Karpas-422 (cell line): ENCODE measurements at regions not wholly inside any gene's neighbourhood (a gene's known extent, or its start where the extent isn't known, plus 50 kb on each side); places are given as distances from the start of the nearest gene placed in this dataset.

ENCODE experiments used
- DNase-seq: peaks from one replicate; pipeline ENCODE4 v3.0.0-alpha.2; 2015
- H2AFZ ChIP-seq: fragments of 200-600 bp; sonication (generic); 2 replicates; pipeline ENCODE4 v1.6.1; 2014; ENCODE audit warnings: antibody characterized with exemption, low read length, mixed read lengths
- H3K27ac ChIP-seq: fragments of 200-600 bp; sonication (generic); 2 replicates; pipeline ENCODE4 v1.5.1; 2014; ENCODE audit warnings: mild to moderate bottlenecking, low read length, moderate library complexity
- H3K27me3 ChIP-seq: fragments of 200-600 bp; sonication (generic); 2 replicates; pipeline ENCODE4 v1.6.1; 2014; ENCODE audit warnings: low read length, mixed read lengths
- H3K36me3 ChIP-seq: fragments of 200-600 bp; sonication (generic); 2 replicates; pipeline ENCODE4 v1.6.1; 2014; ENCODE audit warnings: low read length, mixed read lengths; ENCODE audit not compliant: insufficient read depth
- H3K4me1 ChIP-seq: fragments of 200-600 bp; sonication (generic); 2 replicates; pipeline ENCODE4 v1.6.1; 2014; ENCODE audit warnings: mild to moderate bottlenecking, low read length, mixed read lengths
- H3K4me2 ChIP-seq: fragments of 200-600 bp; sonication (generic); 2 replicates; pipeline ENCODE4 v1.6.1; 2014; ENCODE audit warnings: low read length, low read depth, mild to moderate bottlenecking; ENCODE audit not compliant: poor library complexity, severe bottlenecking
- H3K4me3 ChIP-seq: fragments of 200-600 bp; sonication (generic); 2 replicates; pipeline ENCODE4 v1.5.1; 2014; ENCODE audit warnings: mild to moderate bottlenecking, antibody characterized with exemption, low read length, mixed read lengths
- H3K79me2 ChIP-seq: fragments of 200-600 bp; sonication (generic); 2 replicates; pipeline ENCODE4 v1.6.1; 2014; ENCODE audit warnings: mild to moderate bottlenecking, low read length, mixed read lengths
- H3K9ac ChIP-seq: fragments of 200-600 bp; sonication (generic); 2 replicates; pipeline ENCODE4 v1.6.0; 2014; ENCODE audit warnings: low read length
- H3K9me2 ChIP-seq: fragments of 200-600 bp; sonication (generic), shearing (Covaris generic); replicated peaks from 2 replicates; pipeline ENCODE4 v1.6.0; 2014; ENCODE audit warnings: mild to moderate bottlenecking, low read length, moderate library complexity; ENCODE audit not compliant: insufficient read depth
- H3K9me3 ChIP-seq: fragments of 300-700, 200-600 bp; sonication (generic); 2 replicates; pipeline ENCODE4 v1.6.1; 2014; ENCODE audit warnings: low read length, mixed read lengths
- H4K20me1 ChIP-seq: fragments of 200-600 bp; sonication (generic); 2 replicates; pipeline ENCODE4 v1.6.1; 2014; ENCODE audit warnings: mild to moderate bottlenecking, antibody characterized with exemption, low read length, low read depth; ENCODE audit not compliant: insufficient read depth

DNA sequence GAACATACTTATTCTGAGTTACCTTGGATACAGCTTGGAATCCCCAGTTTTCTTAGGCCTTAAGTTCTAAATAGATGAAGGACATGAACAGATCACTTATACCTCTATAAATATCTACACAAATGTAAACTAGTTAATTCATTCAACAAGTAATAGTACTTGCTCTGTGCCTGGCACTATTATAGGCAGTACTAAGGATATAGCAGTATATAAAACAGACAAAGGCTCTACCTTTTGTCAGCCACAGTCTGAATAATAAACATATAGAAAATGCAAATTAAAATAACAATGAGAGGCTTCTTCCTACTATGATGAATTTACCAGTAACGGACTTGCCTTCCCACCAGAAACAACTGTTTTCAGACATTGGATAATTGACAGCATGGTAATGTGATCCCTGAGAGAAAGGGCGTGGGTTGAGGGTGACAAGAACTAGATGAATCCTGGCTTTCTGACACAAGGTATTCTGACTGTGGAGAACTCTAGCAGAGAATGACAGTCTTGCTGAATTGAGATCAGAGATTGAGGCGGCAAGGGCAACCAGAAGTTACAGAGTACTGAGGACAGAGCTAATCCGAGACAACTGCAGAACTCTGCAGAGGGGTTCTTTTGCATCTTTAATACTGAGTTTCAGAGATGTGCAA is 170.5 kb downstream of the TANC2 start:
- no peaks in the 10 kb centered on the region for H3K9me2 ChIP-seq
- H3K27me3 ChIP-seq: no peaks in the 10 kb centered on the region
- 0 out of 2 replicates have a peak, but pooled peaks cover 11% of the 10 kb centered on the region for H4K20me1 ChIP-seq
- no peak overlapping the region for H3K4me3 ChIP-seq
- H3K9me3 ChIP-seq: no peaks in the 10 kb centered on the region
- no peaks in the 10 kb centered on the region for H3K79me2 ChIP-seq
- no peak overlapping the region for H3K9ac ChIP-seq
- no peak overlapping the region for H3K27ac ChIP-seq
- peaks cover 4% of the 10 kb centered on the region; the same call in 1 of the 2 replicates for H3K4me1 ChIP-seq
- no peak overlapping the region for H3K4me2 ChIP-seq
- DNase-seq: no peak
- H2AFZ ChIP-seq: no peak overlapping the region
- no peaks in the 10 kb centered on the region for H3K36me3 ChIP-seq

DNA sequence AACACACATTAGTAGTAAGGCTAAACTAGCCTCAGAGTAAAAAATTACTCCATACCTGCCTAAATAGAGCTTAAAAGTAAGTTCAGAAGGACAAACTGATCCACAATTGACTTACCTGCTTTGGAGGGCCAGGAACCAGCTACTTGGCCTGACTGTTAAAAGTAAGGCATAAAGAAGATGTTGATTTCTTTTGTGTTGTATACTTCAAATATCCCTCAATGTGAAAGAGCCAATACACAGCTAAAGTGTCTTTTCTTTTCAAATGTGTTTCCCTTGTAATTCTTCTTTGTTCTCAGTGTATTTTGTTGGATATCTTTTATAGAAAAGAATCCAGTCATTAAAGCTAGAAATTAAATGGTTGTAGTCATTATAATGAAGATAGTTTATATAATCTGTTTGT is 171.1 kb downstream of the TANC2 start:
- no peaks in the 10 kb centered on the region for H3K9me2 ChIP-seq
- H3K4me2 ChIP-seq: no peak overlapping the region
- no peak overlapping the region for H3K9ac ChIP-seq
- 0 out of 2 replicates have a peak, but pooled peaks cover 11% of the 10 kb centered on the region for H4K20me1 ChIP-seq
- no peak overlapping the region for H3K27ac ChIP-seq
- DNase-seq: no peak
- H3K36me3 ChIP-seq: no peaks in the 10 kb centered on the region
- H3K27me3 ChIP-seq: no peaks in the 10 kb centered on the region
- H3K4me3 ChIP-seq: no peak overlapping the region
- no peaks in the 10 kb centered on the region for H3K9me3 ChIP-seq
- H3K4me1 ChIP-seq: peaks cover 4% of the 10 kb centered on the region; the same call in 1 of the 2 replicates
- H2AFZ ChIP-seq: no peak overlapping the region
- no peaks in the 10 kb centered on the region for H3K79me2 ChIP-seq

DNA sequence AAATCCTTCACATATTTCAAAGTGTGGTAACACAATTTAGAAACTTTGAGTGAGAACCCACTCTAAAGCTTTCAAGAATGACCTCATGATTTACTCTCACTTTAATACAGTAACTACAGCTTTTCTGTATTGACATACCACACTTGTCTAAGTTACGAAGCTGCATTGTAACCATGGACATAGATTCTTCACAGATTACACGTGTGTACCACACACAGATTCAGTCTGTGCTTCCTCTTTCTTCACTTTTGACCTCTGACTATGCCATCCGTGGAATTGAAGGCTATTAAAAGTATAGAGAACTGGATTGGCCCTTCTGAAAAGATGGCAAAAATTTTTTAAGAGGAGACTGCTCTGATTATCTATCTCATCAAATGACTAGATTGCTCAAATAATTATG is 172.7 kb downstream of the TANC2 start:
- Histone ChIP-seq H3K9me2 (no peaks in the 10 kb centered on the region), H3K9me3 (no peaks in the 10 kb centered on the region), H3K36me3 (no peaks in the 10 kb centered on the region), H3K9ac (no peak overlapping the region), H4K20me1 (0 out of 2 replicates have a peak, but pooled peaks cover 10% of the 10 kb centered on the region), H3K27me3 (no peaks in the 10 kb centered on the region; the same call in 1 of the 2 replicates), H3K4me3 (no peak overlapping the region), H3K4me2 (no peak overlapping the region), H2AFZ (no peak overlapping the region), H3K79me2 (no peaks in the 10 kb centered on the region), H3K27ac (no peak overlapping the region), H3K4me1 (peaks cover 4% of the 10 kb centered on the region; the same call in 1 of the 2 replicates)
- no peak for DNase-seq

DNA sequence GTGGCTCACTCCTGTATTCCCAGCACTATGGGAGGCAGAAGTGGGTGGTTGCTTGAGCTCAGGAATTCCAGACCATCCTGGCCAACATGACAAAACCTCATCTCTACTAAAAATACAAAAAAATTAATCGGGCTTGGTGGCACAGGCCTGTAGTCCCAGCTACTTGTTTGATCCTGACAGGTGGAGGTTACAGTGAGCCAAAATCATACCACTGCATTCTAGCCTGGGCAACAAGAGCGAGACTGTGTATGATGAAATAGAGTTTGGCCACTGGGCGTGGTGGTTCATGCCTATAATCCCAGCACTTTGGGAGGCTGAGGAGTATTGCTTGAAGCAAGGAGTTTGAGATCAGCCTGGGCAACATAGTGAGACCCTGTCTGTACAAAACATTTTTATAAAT is 173.3 kb downstream of the TANC2 start:
- no peak for DNase-seq
- Histone ChIP-seq H3K9ac (no peak overlapping the region), H3K4me1 (peaks cover 4% of the 10 kb centered on the region; the same call in 1 of the 2 replicates), H3K4me2 (no peak overlapping the region), H3K9me2 (no peaks in the 10 kb centered on the region), H3K79me2 (no peaks in the 10 kb centered on the region), H4K20me1 (0 out of 2 replicates have a peak, but pooled peaks cover 4% of the 10 kb centered on the region), H3K9me3 (no peaks in the 10 kb centered on the region), H3K4me3 (no peak overlapping the region), H3K27ac (no peak overlapping the region), H3K36me3 (no peaks in the 10 kb centered on the region), H2AFZ (no peak overlapping the region), H3K27me3 (no peaks in the 10 kb centered on the region; the same call in 1 of the 2 replicates)

DNA sequence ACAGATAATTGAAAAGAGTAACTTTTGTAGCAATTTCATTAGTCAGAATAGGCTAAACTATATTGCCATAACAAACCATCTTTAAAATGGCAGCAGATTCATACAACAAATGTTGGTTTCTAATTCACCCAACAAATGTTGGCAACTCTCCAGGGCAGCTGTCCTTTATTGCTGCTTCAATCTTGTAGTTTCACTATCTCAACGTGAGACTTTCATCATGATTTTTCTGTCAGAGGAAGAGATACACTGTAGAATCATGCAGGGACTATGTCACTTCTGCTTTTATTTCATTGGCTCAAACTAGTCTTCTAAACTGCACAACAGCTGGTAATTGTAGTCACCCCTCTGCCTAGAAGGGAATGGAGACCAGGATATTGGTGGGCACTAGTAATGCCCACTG is 174.2 kb downstream of the TANC2 start:
- H3K9me2 ChIP-seq: no peaks in the 10 kb centered on the region
- H3K4me1 ChIP-seq: peaks cover 4% of the 10 kb centered on the region; the same call in 1 of the 2 replicates
- H3K9me3 ChIP-seq: no peaks in the 10 kb centered on the region
- no peaks in the 10 kb centered on the region for H3K36me3 ChIP-seq
- H3K4me2 ChIP-seq: no peak overlapping the region
- H3K4me3 ChIP-seq: no peak overlapping the region
- H3K9ac ChIP-seq: no peak overlapping the region
- no peak overlapping the region for H2AFZ ChIP-seq
- 0 out of 2 replicates have a peak, but pooled peaks cover 4% of the 10 kb centered on the region for H4K20me1 ChIP-seq
- no peak overlapping the region for H3K27ac ChIP-seq
- H3K79me2 ChIP-seq: no peaks in the 10 kb centered on the region
- no peak for DNase-seq
- no peaks in the 10 kb centered on the region; the same call in 1 of the 2 replicates for H3K27me3 ChIP-seq

DNA sequence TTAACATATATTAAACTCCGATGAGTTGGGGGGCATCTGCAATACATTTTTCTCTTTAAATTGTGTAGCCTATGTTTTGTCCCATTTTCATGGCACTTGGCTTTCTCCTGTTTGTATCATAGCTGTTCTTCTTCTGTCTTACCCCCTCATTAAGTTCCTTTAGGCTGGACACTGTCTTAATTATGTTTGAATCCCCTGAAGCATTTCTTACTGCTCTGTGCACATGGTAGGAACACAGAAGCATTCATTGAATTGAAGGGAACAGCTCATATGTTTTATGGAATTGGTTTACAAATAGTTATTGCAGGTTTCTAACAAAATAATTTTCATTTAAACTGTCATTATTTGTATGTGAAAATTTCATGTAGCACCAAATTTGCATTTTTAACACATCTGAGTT is 176.8 kb downstream of the TANC2 start:
- H3K4me2 ChIP-seq: no peak overlapping the region
- H3K9ac ChIP-seq: no peak overlapping the region
- H3K36me3 ChIP-seq: no peaks in the 10 kb centered on the region
- no peaks in the 10 kb centered on the region for H4K20me1 ChIP-seq
- no peak for DNase-seq
- H3K4me3 ChIP-seq: no peak overlapping the region
- no peaks in the 10 kb centered on the region for H3K79me2 ChIP-seq
- H3K27ac ChIP-seq: no peak overlapping the region
- no peaks in the 10 kb centered on the region for H3K9me2 ChIP-seq
- no peak overlapping the region for H2AFZ ChIP-seq
- H3K27me3 ChIP-seq: no peaks in the 10 kb centered on the region; the same call in 1 of the 2 replicates
- H3K4me1 ChIP-seq: peaks cover 4% of the 10 kb centered on the region; the same call in 1 of the 2 replicates
- H3K9me3 ChIP-seq: no peaks in the 10 kb centered on the region

DNA sequence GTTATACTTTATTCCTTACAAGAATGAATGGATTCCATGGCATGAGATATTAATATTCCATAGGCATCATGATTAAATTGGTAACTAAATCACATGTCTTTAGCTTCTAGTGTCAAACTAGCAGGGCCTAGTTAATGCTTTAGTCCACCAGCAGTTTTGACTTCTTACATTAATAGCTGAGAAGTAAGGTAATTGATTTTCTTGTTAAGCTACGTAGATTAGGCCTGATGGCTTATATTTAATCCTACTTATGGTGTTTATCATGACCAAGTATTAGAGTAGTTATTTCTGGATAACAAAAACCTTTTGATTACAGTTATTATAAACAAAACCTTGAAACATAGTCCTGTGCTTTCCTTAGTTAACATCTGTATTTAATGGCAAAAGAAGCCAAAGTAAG is 184.5 kb downstream of the TANC2 start:
- Histone ChIP-seq H3K36me3 (no peaks in the 10 kb centered on the region), H3K9ac (no peak overlapping the region), H3K4me2 (no peak overlapping the region), H3K4me1 (peaks cover 9% of the 10 kb centered on the region), H3K9me3 (no peaks in the 10 kb centered on the region), H3K27ac (no peak overlapping the region), H3K4me3 (no peak overlapping the region), H2AFZ (no peak overlapping the region), H3K9me2 (no peaks in the 10 kb centered on the region), H3K27me3 (no peaks in the 10 kb centered on the region), H3K79me2 (no peaks in the 10 kb centered on the region), H4K20me1 (no peaks in the 10 kb centered on the region)
- DNase-seq: no peak

DNA sequence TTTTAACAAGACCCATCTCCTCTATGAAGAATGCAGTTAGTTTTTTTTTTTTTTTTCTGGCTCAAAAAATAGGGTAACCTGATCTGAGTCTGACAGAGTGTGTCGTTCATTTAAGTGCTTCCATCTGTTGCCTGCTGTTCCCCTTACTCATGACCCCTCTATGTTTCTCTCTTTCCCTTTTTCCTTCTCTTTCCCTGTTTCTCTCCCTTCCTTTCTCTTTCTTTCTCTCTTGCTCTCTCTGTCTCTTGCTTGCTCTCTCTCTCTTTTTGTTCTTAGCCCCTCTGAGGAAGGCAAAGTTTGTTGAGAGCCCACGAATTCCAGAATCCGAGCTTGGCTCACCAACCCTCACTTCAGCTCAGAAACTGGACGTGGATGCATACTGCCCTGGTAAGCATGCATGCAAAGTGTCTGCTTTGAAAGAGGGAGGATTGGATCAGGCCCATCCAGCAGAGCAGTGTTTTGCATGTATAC is 185.0 kb downstream of the TANC2 start:
- Histone ChIP-seq H3K9me3 (no peaks in the 10 kb centered on the region), H3K9me2 (no peaks in the 10 kb centered on the region), H3K4me1 (peaks cover 9% of the 10 kb centered on the region), H4K20me1 (no peaks in the 10 kb centered on the region), H3K4me3 (no peak overlapping the region), H3K27ac (no peak overlapping the region), H3K36me3 (no peaks in the 10 kb centered on the region), H3K4me2 (no peak overlapping the region), H3K27me3 (no peaks in the 10 kb centered on the region), H2AFZ (no peak overlapping the region), H3K9ac (no peak overlapping the region), H3K79me2 (no peaks in the 10 kb centered on the region)
- no peak for DNase-seq
